H9 (cell line): ENCODE measurements at regions not wholly inside any gene's neighbourhood (a gene's known extent, or its start where the extent isn't known, plus 50 kb on each side); places are given as distances from the start of the nearest gene placed in this dataset.

Experiments
- DNase-seq: peaks from one replicate; pipeline ENCODE4 v3.0.0-alpha.2; 2017
- H2AFZ ChIP-seq: one replicate; pipeline ENCODE4 v1.6.1; 2013; ENCODE audit warnings: mild to moderate bottlenecking, low read length, control low read depth, moderate library complexity
- H2AK5ac ChIP-seq: 2 replicates; pipeline ENCODE4 v1.6.1; 2013; ENCODE audit warnings: low read length, control low read depth, mixed read lengths; ENCODE audit not compliant: insufficient read length
- H2BK120ac ChIP-seq: one replicate; pipeline ENCODE4 v1.6.1; 2013; ENCODE audit warnings: low read depth, mild to moderate bottlenecking, low read length, control low read depth, inconsistent platforms; ENCODE audit not compliant: poor library complexity, severe bottlenecking
- H2BK12ac ChIP-seq: 2 replicates; pipeline ENCODE4 v1.6.1; 2013; ENCODE audit warnings: low read length, control low read depth, mixed read lengths, low read depth; ENCODE audit not compliant: insufficient read length
- H2BK15ac ChIP-seq: 2 replicates; pipeline ENCODE4 v1.6.1; 2013; ENCODE audit warnings: low read depth, low read length, control low read depth
- H2BK20ac ChIP-seq: one replicate; pipeline ENCODE4 v1.6.1; 2013; ENCODE audit warnings: low read depth, mild to moderate bottlenecking, low read length, control low read depth, inconsistent platforms; ENCODE audit not compliant: poor library complexity, severe bottlenecking
- H2BK5ac ChIP-seq: 2 replicates; pipeline ENCODE4 v1.6.1; 2013; ENCODE audit warnings: low read length, control low read depth, mixed read lengths; ENCODE audit not compliant: insufficient read length
- H3K14ac ChIP-seq: 2 replicates; pipeline ENCODE4 v1.6.1; 2013; ENCODE audit warnings: low read length, control low read depth; ENCODE audit not compliant: insufficient read depth
- H3K18ac ChIP-seq: 2 replicates; pipeline ENCODE4 v1.6.1; 2013; ENCODE audit warnings: low read depth, mild to moderate bottlenecking, mixed read lengths, low read length, control low read depth; ENCODE audit not compliant: insufficient read length
- H3K23ac ChIP-seq: 2 replicates; pipeline ENCODE4 v1.6.1; 2013; ENCODE audit warnings: low read length, control low read depth, mixed read lengths, low read depth; ENCODE audit not compliant: insufficient read length
- H3K23me2 ChIP-seq: 2 replicates; pipeline ENCODE4 v1.6.1; 2013; ENCODE audit warnings: low read depth, mild to moderate bottlenecking, mixed read lengths, low read length, control low read depth; ENCODE audit not compliant: insufficient read length, poor library complexity, severe bottlenecking
- H3K27ac ChIP-seq: 2 replicates; pipeline ENCODE4 v1.5.1; 2013; ENCODE audit warnings: low read length, control low read depth, mixed read lengths, low read depth; ENCODE audit not compliant: insufficient read length
- H3K27me3 ChIP-seq: 2 replicates; pipeline ENCODE4 v1.6.1; 2013; ENCODE audit warnings: low read length, control low read depth, inconsistent platforms; ENCODE audit not compliant: insufficient read depth
- H3K4ac ChIP-seq: 2 replicates; pipeline ENCODE4 v1.6.1; 2013; ENCODE audit warnings: low read depth, mild to moderate bottlenecking, control low read depth, inconsistent platforms, low read length, moderate library complexity
- H3K4me1 ChIP-seq: 2 replicates; pipeline ENCODE4 v1.6.1; 2013; ENCODE audit warnings: low read length, control low read depth, inconsistent platforms; ENCODE audit not compliant: insufficient read depth
- H3K4me2 ChIP-seq: 2 replicates; pipeline ENCODE4 v1.6.1; 2013; ENCODE audit warnings: low read length, control low read depth, mixed read lengths; ENCODE audit not compliant: insufficient read length, insufficient read depth
- H3K56ac ChIP-seq: 2 replicates; pipeline ENCODE4 v1.6.1; 2013; ENCODE audit warnings: low read depth, mild to moderate bottlenecking, mixed read lengths, low read length, control low read depth; ENCODE audit not compliant: insufficient read length
- H3K79me1 ChIP-seq: 2 replicates; pipeline ENCODE4 v1.6.1; 2013; ENCODE audit warnings: low read depth, mild to moderate bottlenecking, moderate library complexity, low read length, control low read depth, inconsistent platforms; ENCODE audit not compliant: insufficient read depth, poor library complexity, severe bottlenecking
- H3K79me2 ChIP-seq: 2 replicates; pipeline ENCODE4 v1.6.1; 2013; ENCODE audit warnings: low read length, control low read depth, inconsistent platforms; ENCODE audit not compliant: insufficient read depth
- H3K9ac ChIP-seq: 2 replicates; pipeline ENCODE4 v1.6.1; 2013; ENCODE audit warnings: low read length, control low read depth, mixed read lengths; ENCODE audit not compliant: insufficient read length; ENCODE audit errors: extremely low read depth
- H3K9me3 ChIP-seq: one replicate; pipeline ENCODE4 v1.6.1; 2013; ENCODE audit warnings: low read depth, low read length, inconsistent platforms; ENCODE audit not compliant: control insufficient read depth
- H3T11ph ChIP-seq: one replicate; pipeline ENCODE4 v1.6.1; 2013; ENCODE audit warnings: mild to moderate bottlenecking, low read length, control low read depth, inconsistent platforms
- H4K20me1 ChIP-seq: one replicate; pipeline ENCODE4 v1.6.1; 2013; ENCODE audit not compliant: control insufficient read depth, insufficient read length, insufficient read depth
- H4K5ac ChIP-seq: 2 replicates; pipeline ENCODE4 v1.6.1; 2013; ENCODE audit warnings: low read depth, mild to moderate bottlenecking, mixed read lengths, low read length, control low read depth; ENCODE audit not compliant: insufficient read length
- H4K8ac ChIP-seq: replicated peaks from 2 replicates; pipeline ENCODE4 v1.6.1; 2013; ENCODE audit warnings: low read length, control low read depth, mixed read lengths, low read depth; ENCODE audit not compliant: insufficient read length
- H4K91ac ChIP-seq: 2 replicates; pipeline ENCODE4 v1.6.1; 2013; ENCODE audit warnings: low read depth, mild to moderate bottlenecking, moderate library complexity, mixed read lengths, low read length, control low read depth; ENCODE audit not compliant: insufficient read length
- H3K27ac Mint-ChIP-seq, 3 experiments: 2 replicates in 2 of 3; 3 replicates in 1 of 3; pipeline ENCODE4 v1.8.0; 2020 to 2021; ENCODE audit warnings: mixed read lengths in 3 of 3, mild to moderate bottlenecking in 1 of 3, moderate library complexity in 1 of 3
- H3K27me3 Mint-ChIP-seq: 2 replicates; pipeline ENCODE4 v1.8.0; 2021; ENCODE audit warnings: low read depth, mild to moderate bottlenecking, moderate library complexity, mixed read lengths
- H3K36me3 Mint-ChIP-seq, 3 experiments: 2 replicates in 2 of 3; 3 replicates in 1 of 3; pipeline ENCODE4 v1.8.0; 2020 to 2021; ENCODE audit warnings: low read depth in 3 of 3, mixed read lengths in 3 of 3; ENCODE audit not compliant: insufficient read depth in 1 of 3
- H3K4me1 Mint-ChIP-seq, 2 experiments: 2 replicates each; pipeline ENCODE4 v1.8.0; 2020; ENCODE audit warnings: mixed read lengths in 2 of 2
- H3K4me3 Mint-ChIP-seq, 2 experiments: 2 replicates in 1 of 2; 3 replicates in 1 of 2; pipeline ENCODE4 v1.8.0; 2020 to 2021; ENCODE audit warnings: mild to moderate bottlenecking in 2 of 2, mixed read lengths in 2 of 2, moderate library complexity in 1 of 2
- H3K9me3 Mint-ChIP-seq, 2 experiments: 2 replicates in 1 of 2; 3 replicates in 1 of 2; pipeline ENCODE4 v1.8.0; 2020; ENCODE audit warnings: mild to moderate bottlenecking in 2 of 2, mixed read lengths in 2 of 2, moderate library complexity in 1 of 2
- CTCF ChIP-seq: fragments of 200-600 bp; sonication (generic); conservative IDR thresholded peaks from 3 replicates; pipeline ENCODE4 v1.8.0; 2021; ENCODE audit warnings: antibody characterized with exemption, mild to moderate bottlenecking
- whole genome bisulfite sequencing: extraction: QIAGEN DNeasy Blood & Tissue Kit; methylation state at CpG from one replicate; pipeline ENCODE4 v1.1.7; 2013; ENCODE audit warnings: missing lambda C conversion rate, low lambda C conversion rate, mixed read lengths; ENCODE audit not compliant: insufficient read length; ENCODE audit errors: extremely low coverage; 5-methylcytosine and 5-hydroxymethylcytosine counted together

DNA sequence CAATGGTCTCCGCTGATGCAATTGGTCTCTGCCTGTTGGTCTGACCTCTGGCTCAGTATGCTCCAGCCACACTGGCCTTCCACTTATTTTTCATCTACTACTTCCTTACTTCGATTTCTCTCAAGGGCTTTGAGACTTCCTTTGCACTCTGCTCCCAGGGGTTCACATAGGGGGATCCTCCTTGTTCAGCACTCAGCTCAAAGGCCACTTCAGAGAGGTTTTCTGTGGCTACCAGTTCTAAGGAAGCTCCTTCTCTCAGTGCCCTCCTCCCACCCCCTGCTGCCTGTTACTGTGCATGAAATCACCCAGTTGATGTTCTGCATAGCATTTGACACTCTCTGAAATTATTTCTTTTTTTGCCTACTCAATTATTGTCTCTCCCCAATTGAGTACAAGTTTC is 476.4 kb downstream of the HS3ST3B1 start:
- WGBS: no CpG with 5 or more reads among the region's 2 CpGs

More for the DNA sequence above, 476.4 kb downstream of the HS3ST3B1 start:
- H2BK5ac ChIP-seq: no peak overlapping the region
- H3K9me3 ChIP-seq: no peaks in the 10 kb centered on the region
- no peak for DNase-seq
- peak overlapping the region in 1 of 3 experiments; percentile 8; a peak in 1 of 7 replicates for H3K27ac Mint-ChIP-seq
- H3K4me1 ChIP-seq: peaks cover 17% of the 10 kb centered on the region; the same call in 1 of the 2 replicates
- H4K5ac ChIP-seq: no peak overlapping the region
- no peaks in the 10 kb centered on the region for H3K23me2 ChIP-seq
- no peak overlapping the region for H4K91ac ChIP-seq
- no peak for TF ChIP-seq CTCF
- no peak overlapping the region for H3K14ac ChIP-seq
- H3K27ac ChIP-seq: no peak overlapping the region
- no peak overlapping the region for H2BK12ac ChIP-seq
- no peaks in the 10 kb centered on the region for H3K27me3 ChIP-seq
- no peak overlapping the region for H3K23ac ChIP-seq
- H3K27me3 Mint-ChIP-seq: peaks cover 3% of the 10 kb centered on the region; the same call in 1 of the 2 replicates
- no peak overlapping the region for H2AK5ac ChIP-seq
- H2BK120ac ChIP-seq: no peak overlapping the region
- no peak overlapping the region for H3K4ac ChIP-seq
- H3K79me2 ChIP-seq: no peaks in the 10 kb centered on the region
- H4K20me1 ChIP-seq: no peaks in the 10 kb centered on the region
- peaks cover 0 to 5% (median 0%) of the 10 kb centered on the region in 3 experiments; a peak in 4 of 7 replicates for H3K36me3 Mint-ChIP-seq
- peaks cover 47 to 55% of the 10 kb centered on the region in 2 experiments for H3K4me1 Mint-ChIP-seq
- H3K56ac ChIP-seq: no peak overlapping the region
- H3K9ac ChIP-seq: no peak overlapping the region
- H3K79me1 ChIP-seq: no peaks in the 10 kb centered on the region
- no peak overlapping the region for H2AFZ ChIP-seq
- no peak overlapping the region for H3K4me3 Mint-ChIP-seq
- H2BK20ac ChIP-seq: no peak overlapping the region
- peaks cover 0 to 4% of the 10 kb centered on the region in 2 experiments; a peak in 4 of 5 replicates for H3K9me3 Mint-ChIP-seq
- no peak overlapping the region for H4K8ac ChIP-seq
- no peak overlapping the region for H3T11ph ChIP-seq
- no peak overlapping the region for H3K18ac ChIP-seq
- H3K4me2 ChIP-seq: no peak overlapping the region
- no peak overlapping the region for H2BK15ac ChIP-seq
